ENCODE measurements at regions not wholly inside any gene's neighbourhood (a gene's known extent, or its start where the extent isn't known, plus 50 kb on each side); places are given as distances from the start of the nearest gene placed in this dataset.

DNA sequence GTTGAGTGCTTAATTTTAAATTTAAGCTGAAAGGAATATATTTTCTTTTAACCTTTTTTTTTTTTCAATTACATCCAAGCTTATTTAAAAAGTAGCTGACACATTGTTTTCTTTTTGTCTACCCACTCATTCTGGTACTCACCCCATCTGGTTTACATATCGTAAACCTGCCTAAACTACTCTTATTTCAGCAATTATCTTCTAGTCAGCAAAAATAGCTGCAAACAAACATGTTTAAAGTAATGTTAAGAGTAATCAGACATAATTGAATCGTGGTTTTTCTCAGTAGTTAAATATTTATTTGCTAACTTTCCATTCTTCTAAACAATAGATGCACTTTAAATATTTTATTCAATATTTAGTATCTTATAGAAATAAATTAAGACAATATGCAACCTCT lies 492.7 kb upstream of the MGAT4C start:
- no peak overlapping the region for H3K9ac ChIP-seq (ENCODE audit: control insufficient read depth, extremely low read depth, insufficient read depth, low read length)
- H3K36me3 ChIP-seq (ENCODE audit: control insufficient read depth in 2 of 2, extremely low read depth in 1 of 2, insufficient read depth in 2 of 2, low read length in 2 of 2) = no peaks in the 10 kb centered on the region
- no peak overlapping the region for H2AFZ ChIP-seq (ENCODE audit: control insufficient read depth, low read length)
- H3K4me2 ChIP-seq (ENCODE audit: control insufficient read depth, extremely low read depth, insufficient read depth, low read depth, low read length) = no peak overlapping the region
- no peak overlapping the region for H3K4me3 ChIP-seq (ENCODE audit: control insufficient read depth in 2 of 3, extremely low read depth in 1 of 3, insufficient read depth in 2 of 3, low read depth in 1 of 3, low read length in 3 of 3)
- dilution Hi-C loops (cut with MboI; ENCODE audit: extremely low pct_ligation_motif_present, low sequenced_read_pairs) = no loop called here
- FAIRE-seq (no peak), DNase-seq (ENCODE audit: low read depth, low spot score) (no peak)
- no peaks in the 10 kb centered on the region for H3K27me3 ChIP-seq (ENCODE audit: control insufficient read depth, extremely low read depth, insufficient read depth, low read length)
- H4K20me1 ChIP-seq (ENCODE audit: control insufficient read depth, extremely low read depth, insufficient read depth, low read length) = no peaks in the 10 kb centered on the region
- no peak for TF ChIP-seq EZH2 (IDR thresholded peaks at IDR 0.05; ENCODE audit: low read length)
- TF ChIP-seq, protein P1, sequence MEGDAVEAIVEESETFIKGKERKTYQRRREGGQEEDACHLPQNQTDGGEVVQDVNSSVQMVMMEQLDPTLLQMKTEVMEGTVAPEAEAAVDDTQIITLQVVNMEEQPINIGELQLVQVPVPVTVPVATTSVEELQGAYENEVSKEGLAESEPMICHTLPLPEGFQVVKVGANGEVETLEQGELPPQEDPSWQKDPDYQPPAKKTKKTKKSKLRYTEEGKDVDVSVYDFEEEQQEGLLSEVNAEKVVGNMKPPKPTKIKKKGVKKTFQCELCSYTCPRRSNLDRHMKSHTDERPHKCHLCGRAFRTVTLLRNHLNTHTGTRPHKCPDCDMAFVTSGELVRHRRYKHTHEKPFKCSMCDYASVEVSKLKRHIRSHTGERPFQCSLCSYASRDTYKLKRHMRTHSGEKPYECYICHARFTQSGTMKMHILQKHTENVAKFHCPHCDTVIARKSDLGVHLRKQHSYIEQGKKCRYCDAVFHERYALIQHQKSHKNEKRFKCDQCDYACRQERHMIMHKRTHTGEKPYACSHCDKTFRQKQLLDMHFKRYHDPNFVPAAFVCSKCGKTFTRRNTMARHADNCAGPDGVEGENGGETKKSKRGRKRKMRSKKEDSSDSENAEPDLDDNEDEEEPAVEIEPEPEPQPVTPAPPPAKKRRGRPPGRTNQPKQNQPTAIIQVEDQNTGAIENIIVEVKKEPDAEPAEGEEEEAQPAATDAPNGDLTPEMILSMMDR (optimal IDR thresholded peaks at IDR 0.05 in 1 of 3, IDR thresholded peaks at IDR 0.05 in 1 of 3, conservative IDR thresholded peaks at IDR 0.05 in 1 of 3; ENCODE audit: extremely low read depth in 1 of 3, insufficient read depth in 2 of 3, low read length in 3 of 3) = no peak
- H3K27ac ChIP-seq (ENCODE audit: control insufficient read depth, insufficient read depth, low read length) = no peak overlapping the region
- H3K9me3 ChIP-seq (ENCODE audit: control insufficient read depth, low read depth, low read length) = no peaks in the 10 kb centered on the region
- H3K9me1 ChIP-seq (ENCODE audit: control insufficient read depth, extremely low read depth, insufficient read depth, low read length) = no peaks in the 10 kb centered on the region
- H3K79me2 ChIP-seq (ENCODE audit: control insufficient read depth, insufficient read depth, low read length) = no peaks in the 10 kb centered on the region
- no peaks in the 10 kb centered on the region for H3K4me1 ChIP-seq (ENCODE audit: control insufficient read depth, extremely low read depth, insufficient read depth, low read length)

DNA sequence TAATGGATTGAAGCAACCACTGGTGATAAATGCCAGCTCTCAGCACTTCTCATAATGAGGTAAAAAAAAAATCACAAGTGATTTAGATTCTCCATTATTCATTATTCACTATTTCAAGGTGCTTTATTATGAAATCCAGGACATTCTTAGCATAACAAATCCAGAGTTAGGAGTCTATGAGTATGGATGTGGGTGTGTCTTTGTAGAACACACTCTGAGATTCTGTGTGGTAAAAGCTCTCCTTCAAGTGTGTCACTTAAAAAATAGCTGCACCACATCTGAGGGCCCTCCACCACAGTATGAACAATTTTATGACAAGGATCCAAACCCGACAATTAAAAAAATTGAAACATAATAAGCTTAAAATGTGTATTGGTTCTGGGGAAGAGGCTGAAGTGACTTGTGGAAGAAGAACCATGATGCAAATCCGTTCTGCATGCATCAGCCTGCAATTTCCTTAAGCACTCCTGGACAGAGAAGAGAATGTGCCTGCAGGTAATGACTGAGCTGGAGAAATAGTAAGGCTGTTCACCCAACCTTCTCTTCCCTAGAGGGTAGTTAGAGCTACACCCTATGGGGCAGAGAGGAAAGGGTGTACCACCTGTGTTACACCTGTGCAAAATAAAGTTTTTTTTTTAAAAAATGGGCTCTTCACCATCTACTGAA lies 488.5 kb upstream of the MGAT4C start:
- dilution Hi-C loops (cut with MboI; ENCODE audit: extremely low pct_ligation_motif_present, low sequenced_read_pairs) = no loop called here
- FAIRE-seq = no peak

More for the DNA sequence above, 488.5 kb upstream of the MGAT4C start:
- H3K9ac ChIP-seq (ENCODE audit: control insufficient read depth, extremely low read depth, insufficient read depth, low read length) = no peak overlapping the region
- no peaks in the 10 kb centered on the region for H3K4me1 ChIP-seq (ENCODE audit: control insufficient read depth, extremely low read depth, insufficient read depth, low read length)
- no peak for DNase-seq (ENCODE audit: low read depth, low spot score)
- TF ChIP-seq, protein P1 (optimal IDR thresholded peaks at IDR 0.05 in 1 of 3, IDR thresholded peaks at IDR 0.05 in 1 of 3, conservative IDR thresholded peaks at IDR 0.05 in 1 of 3; ENCODE audit: extremely low read depth in 1 of 3, insufficient read depth in 2 of 3, low read length in 3 of 3) = no peak
- no peak for TF ChIP-seq EZH2 (IDR thresholded peaks at IDR 0.05; ENCODE audit: low read length)
- H3K27me3 ChIP-seq (ENCODE audit: control insufficient read depth, extremely low read depth, insufficient read depth, low read length) = no peaks in the 10 kb centered on the region
- no peaks in the 10 kb centered on the region for H3K9me3 ChIP-seq (ENCODE audit: control insufficient read depth, low read depth, low read length)
- no peaks in the 10 kb centered on the region for H3K79me2 ChIP-seq (ENCODE audit: control insufficient read depth, insufficient read depth, low read length)
- H3K4me2 ChIP-seq (ENCODE audit: control insufficient read depth, extremely low read depth, insufficient read depth, low read depth, low read length) = no peak overlapping the region
- H3K36me3 ChIP-seq (ENCODE audit: control insufficient read depth in 2 of 2, extremely low read depth in 1 of 2, insufficient read depth in 2 of 2, low read length in 2 of 2) = no peaks in the 10 kb centered on the region
- no peak overlapping the region for H3K4me3 ChIP-seq (ENCODE audit: control insufficient read depth in 2 of 3, extremely low read depth in 1 of 3, insufficient read depth in 2 of 3, low read depth in 1 of 3, low read length in 3 of 3)
- no peak overlapping the region for H3K27ac ChIP-seq (ENCODE audit: control insufficient read depth, insufficient read depth, low read length)
- no peaks in the 10 kb centered on the region for H4K20me1 ChIP-seq (ENCODE audit: control insufficient read depth, extremely low read depth, insufficient read depth, low read length)
- no peaks in the 10 kb centered on the region for H3K9me1 ChIP-seq (ENCODE audit: control insufficient read depth, extremely low read depth, insufficient read depth, low read length)
- no peak overlapping the region for H2AFZ ChIP-seq (ENCODE audit: control insufficient read depth, low read length)

Measured in keratinocyte (primary cell).